GM13977 (cell line): ENCODE measurements at regions not wholly inside any gene's neighbourhood (a gene's known extent, or its start where the extent isn't known, plus 50 kb on each side); places are given as distances from the start of the nearest gene placed in this dataset.
"Not testable (repeated sequence)": the region's sequence is repeated elsewhere in the genome, so short reads cannot be mapped to it uniquely, and the experiment has no call there.

Source experiments
- DNase-seq: peaks from one replicate; pipeline ENCODE4 v3.0.0; 2012; ENCODE audit warnings: low spot score
- in situ Hi-C: fragments of 300-500 bp; cut with MboI; formaldehyde crosslinking; loops from one replicate; pipeline ENCODE4 v1.12.0; 2022; ENCODE audit warnings: low sequenced_read_pairs, low pct_unique_long_range_greater_than_20kb, mixed read lengths, inconsistent platforms; ENCODE audit not compliant: unreplicated experiment
- TF ChIP-seq, protein P1 (sequence below): IDR thresholded peaks from 2 replicates; pipeline ENCODE4 v1.5.1; 2012; ENCODE audit warnings: mild to moderate bottlenecking, control low read depth; ENCODE audit not compliant: insufficient read depth; ENCODE audit errors: extremely low read depth, missing control alignments

- TF ChIP-seq, protein P1, sequence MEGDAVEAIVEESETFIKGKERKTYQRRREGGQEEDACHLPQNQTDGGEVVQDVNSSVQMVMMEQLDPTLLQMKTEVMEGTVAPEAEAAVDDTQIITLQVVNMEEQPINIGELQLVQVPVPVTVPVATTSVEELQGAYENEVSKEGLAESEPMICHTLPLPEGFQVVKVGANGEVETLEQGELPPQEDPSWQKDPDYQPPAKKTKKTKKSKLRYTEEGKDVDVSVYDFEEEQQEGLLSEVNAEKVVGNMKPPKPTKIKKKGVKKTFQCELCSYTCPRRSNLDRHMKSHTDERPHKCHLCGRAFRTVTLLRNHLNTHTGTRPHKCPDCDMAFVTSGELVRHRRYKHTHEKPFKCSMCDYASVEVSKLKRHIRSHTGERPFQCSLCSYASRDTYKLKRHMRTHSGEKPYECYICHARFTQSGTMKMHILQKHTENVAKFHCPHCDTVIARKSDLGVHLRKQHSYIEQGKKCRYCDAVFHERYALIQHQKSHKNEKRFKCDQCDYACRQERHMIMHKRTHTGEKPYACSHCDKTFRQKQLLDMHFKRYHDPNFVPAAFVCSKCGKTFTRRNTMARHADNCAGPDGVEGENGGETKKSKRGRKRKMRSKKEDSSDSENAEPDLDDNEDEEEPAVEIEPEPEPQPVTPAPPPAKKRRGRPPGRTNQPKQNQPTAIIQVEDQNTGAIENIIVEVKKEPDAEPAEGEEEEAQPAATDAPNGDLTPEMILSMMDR, result no peak
- in situ Hi-C loops, result no loop called here
Observed at GRCh38 chr12:25800101-25800500, 158.4 kb upstream of the RASSF8 start.

GRCh38 chr12:25801734-25802133 lies 156.7 kb upstream of the RASSF8 start:
- no peak for DNase-seq
- in situ Hi-C loops, result no loop called here
- TF ChIP-seq, protein P1, result no peak

More at GRCh38 chr12:25800101-25800500, 158.4 kb upstream of the RASSF8 start:
- no peak for DNase-seq

- DNase-seq, result no peak
- TF ChIP-seq, protein P1, result no peak
- in situ Hi-C loops, result no loop called here
Observed at GRCh38 chr12:25802143-25802542, 156.3 kb upstream of the RASSF8 start.

- in situ Hi-C loops, DNase-seq: not testable (repeated sequence)
Observed at GRCh38 chr12:25803029-25803664, 155.3 kb upstream of the RASSF8 start.

GRCh38 chr12:25804286-25804685 lies 154.2 kb upstream of the RASSF8 start:
- in situ Hi-C loops, result not testable (repeated sequence)

DNA sequence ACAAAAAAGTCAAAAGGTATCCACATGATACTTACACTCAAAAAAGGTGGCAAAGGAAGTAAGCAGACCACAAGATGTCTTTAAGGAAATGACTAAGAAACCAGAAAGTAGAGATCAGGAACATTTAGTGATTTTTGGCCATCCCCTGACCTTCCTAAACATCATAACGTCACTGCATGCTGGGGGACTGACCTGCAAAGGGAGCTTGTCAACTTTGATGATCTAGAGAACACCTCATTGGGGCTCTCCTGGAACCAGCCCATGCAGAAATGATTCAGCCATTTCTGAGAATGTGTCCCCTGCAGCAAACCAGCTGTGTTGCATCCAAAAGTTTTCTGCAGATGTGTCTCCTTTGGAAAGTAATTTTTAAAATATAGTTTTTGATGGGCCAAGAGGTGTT lies 152.2 kb upstream of the RASSF8 start:
- DNase-seq, result no peak
- in situ Hi-C loops, result no loop called here
- TF ChIP-seq, protein P1, result no peak

More at GRCh38 chr12:25804286-25804685, 154.2 kb upstream of the RASSF8 start:
- DNase-seq, result not testable (repeated sequence)

- TF ChIP-seq, protein P1, result no peak
- in situ Hi-C loops, result no loop called here
- DNase-seq, result no peak
Observed at GRCh38 chr12:25808604-25809003, 149.9 kb upstream of the RASSF8 start.

DNA sequence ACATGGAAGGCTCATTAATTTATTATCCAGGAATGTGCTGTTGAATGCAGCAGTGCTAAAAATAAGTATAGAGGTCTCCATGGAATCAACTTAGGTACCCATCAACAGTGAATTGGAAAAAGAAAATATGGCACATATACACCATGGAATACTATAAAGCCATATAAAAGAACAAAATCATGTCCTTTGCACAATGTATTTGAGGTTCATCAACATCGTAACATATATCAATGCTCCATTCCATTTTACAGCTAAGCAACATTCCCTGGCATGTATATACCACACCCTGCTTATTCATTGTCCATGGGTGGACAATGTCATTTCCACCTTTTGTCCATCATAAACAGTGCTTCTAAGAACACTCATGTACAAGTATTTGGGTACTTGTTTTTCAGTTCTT lies 147.8 kb upstream of the RASSF8 start:
- TF ChIP-seq, protein P1, result no peak
- DNase-seq, result no peak
- in situ Hi-C loops, result no loop called here
